ENCODE measurements at regions not wholly inside any gene's neighbourhood (a gene's known extent, or its start where the extent isn't known, plus 50 kb on each side); places are given as distances from the start of the nearest gene placed in this dataset.

DNA sequence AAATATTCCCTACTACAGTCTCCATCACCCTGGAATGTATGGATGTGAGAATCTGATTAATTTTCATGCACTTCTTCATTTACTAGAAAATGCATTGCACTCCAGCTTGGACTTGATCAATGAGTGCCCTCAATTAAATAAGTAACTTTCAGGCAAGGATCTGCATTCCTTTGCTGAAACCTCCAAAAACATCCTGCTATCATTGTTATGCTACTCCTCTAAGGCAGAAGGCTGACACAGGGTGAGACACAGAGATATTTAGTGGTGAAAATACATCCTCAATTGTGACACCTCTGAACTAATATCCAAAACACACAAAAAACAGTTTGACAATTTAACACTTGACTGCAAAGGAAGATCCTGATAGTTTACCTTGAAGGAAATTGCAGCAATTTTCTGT is 57.9 kb upstream of the CDH12 start:
- H3K27me3 ChIP-seq: no peaks in the 10 kb centered on the region
- H3K4me3 ChIP-seq: no peak overlapping the region
- no peaks in the 10 kb centered on the region for H3K9me3 ChIP-seq
- H3K36me3 ChIP-seq: no peaks in the 10 kb centered on the region
- TF ChIP-seq, protein P1, sequence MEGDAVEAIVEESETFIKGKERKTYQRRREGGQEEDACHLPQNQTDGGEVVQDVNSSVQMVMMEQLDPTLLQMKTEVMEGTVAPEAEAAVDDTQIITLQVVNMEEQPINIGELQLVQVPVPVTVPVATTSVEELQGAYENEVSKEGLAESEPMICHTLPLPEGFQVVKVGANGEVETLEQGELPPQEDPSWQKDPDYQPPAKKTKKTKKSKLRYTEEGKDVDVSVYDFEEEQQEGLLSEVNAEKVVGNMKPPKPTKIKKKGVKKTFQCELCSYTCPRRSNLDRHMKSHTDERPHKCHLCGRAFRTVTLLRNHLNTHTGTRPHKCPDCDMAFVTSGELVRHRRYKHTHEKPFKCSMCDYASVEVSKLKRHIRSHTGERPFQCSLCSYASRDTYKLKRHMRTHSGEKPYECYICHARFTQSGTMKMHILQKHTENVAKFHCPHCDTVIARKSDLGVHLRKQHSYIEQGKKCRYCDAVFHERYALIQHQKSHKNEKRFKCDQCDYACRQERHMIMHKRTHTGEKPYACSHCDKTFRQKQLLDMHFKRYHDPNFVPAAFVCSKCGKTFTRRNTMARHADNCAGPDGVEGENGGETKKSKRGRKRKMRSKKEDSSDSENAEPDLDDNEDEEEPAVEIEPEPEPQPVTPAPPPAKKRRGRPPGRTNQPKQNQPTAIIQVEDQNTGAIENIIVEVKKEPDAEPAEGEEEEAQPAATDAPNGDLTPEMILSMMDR (IDR thresholded peaks at IDR 0.05): no peak
- ATAC-seq (no peak), DNase-seq (no peak)
- intact Hi-C loops (cut with DNase I): no loop called here
- H3K4me1 ChIP-seq: no peaks in the 10 kb centered on the region
- no peak overlapping the region for H3K27ac ChIP-seq

DNA sequence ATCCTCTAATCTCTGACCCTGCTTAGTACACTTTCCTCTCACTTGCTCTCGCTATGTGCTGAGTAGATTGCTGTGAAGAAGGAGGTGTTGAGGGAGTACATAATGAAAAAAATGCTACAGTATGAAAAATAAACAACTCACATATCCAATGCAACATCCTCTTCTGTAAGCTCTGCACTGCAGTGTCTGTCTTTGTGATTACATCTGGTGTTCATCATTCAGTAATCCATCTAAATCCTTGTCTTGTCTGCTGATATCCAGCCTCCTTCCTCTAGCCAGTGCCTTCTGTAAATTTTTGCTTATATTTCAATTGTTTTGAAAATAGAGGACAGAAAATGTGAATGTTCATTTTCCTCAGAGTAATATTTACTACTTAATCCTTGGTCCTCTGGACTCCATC is 57.4 kb upstream of the CDH12 start:
- ATAC-seq (no peak), DNase-seq (no peak)
- Histone ChIP-seq H3K36me3 (no peaks in the 10 kb centered on the region), H3K4me3 (no peak overlapping the region), H3K27me3 (no peaks in the 10 kb centered on the region), H3K4me1 (no peaks in the 10 kb centered on the region), H3K27ac (no peak overlapping the region), H3K9me3 (no peaks in the 10 kb centered on the region)
- TF ChIP-seq, protein P1 (IDR thresholded peaks at IDR 0.05): no peak
- intact Hi-C loops (cut with DNase I): no loop called here

DNA sequence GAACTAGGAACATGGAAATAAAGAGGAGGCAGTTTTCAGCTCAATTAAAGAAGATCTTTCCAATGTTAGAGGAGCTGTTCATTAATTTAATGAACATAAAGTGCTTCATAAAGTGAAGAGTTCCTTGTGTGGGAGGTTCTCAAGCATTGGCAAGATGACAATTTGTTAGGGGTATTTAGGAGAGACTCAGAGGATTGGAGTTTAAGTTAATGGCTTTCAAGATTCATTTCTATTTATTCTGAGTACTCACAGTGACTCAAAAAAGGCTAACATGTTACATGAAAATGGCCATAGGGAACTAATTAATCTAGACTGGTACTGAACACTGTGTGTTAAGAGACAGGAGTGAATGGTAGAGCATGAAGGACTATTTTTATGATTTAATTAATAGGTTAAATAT is 55.4 kb upstream of the CDH12 start:
- TF ChIP-seq, protein P1 (IDR thresholded peaks at IDR 0.05): no peak
- ATAC-seq: no peak
- Histone ChIP-seq H3K4me3 (no peak overlapping the region), H3K36me3 (no peaks in the 10 kb centered on the region), H3K27ac (no peak overlapping the region), H3K4me1 (no peaks in the 10 kb centered on the region), H3K27me3 (no peaks in the 10 kb centered on the region), H3K9me3 (no peaks in the 10 kb centered on the region)
- intact Hi-C loops (cut with DNase I): no loop called here
- DNase-seq: no peak

DNA sequence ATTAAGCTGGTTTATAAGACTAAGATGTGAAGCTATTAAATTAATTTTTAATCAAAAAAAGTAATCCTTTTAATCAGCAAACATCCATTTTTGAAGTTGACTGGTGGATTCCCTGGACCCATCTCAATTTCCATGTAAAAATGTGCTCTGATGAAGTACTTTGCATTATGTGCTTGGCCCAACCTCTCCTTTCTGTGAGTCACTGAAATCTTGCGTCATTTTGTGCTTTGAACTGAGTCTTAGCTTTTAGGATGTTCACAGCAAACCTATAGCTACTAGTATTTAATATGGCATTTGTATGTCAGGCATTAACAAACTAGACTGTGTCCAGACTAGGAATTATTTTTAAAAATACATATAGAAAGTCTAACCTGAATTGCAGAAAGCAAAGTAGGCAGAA is 55.0 kb upstream of the CDH12 start:
- Histone ChIP-seq H3K27ac (no peak overlapping the region), H3K4me1 (no peaks in the 10 kb centered on the region), H3K9me3 (no peaks in the 10 kb centered on the region), H3K27me3 (no peaks in the 10 kb centered on the region), H3K4me3 (no peak overlapping the region), H3K36me3 (no peaks in the 10 kb centered on the region)
- TF ChIP-seq, protein P1 (IDR thresholded peaks at IDR 0.05): no peak
- intact Hi-C loops (cut with DNase I): no loop called here
- DNase-seq (no peak), ATAC-seq (no peak)
